ENCODE measurements at regions not wholly inside any gene's neighbourhood (a gene's known extent, or its start where the extent isn't known, plus 50 kb on each side); places are given as distances from the start of the nearest gene placed in this dataset.

GRCh38 chr18:44482761-44483160 is 197.9 kb upstream of the SETBP1 start:
- TF ChIP-seq CTCF (IDR thresholded peaks at IDR 0.05; ENCODE audit: insufficient read depth, low read length, poor library complexity, severe bottlenecking): no peak
- no peaks in the 10 kb centered on the region for H3K27me3 ChIP-seq (replicated peaks; ENCODE audit: control insufficient read depth, insufficient read depth, low read length)
- no peak overlapping the region for H3K4me3 ChIP-seq (replicated peaks; ENCODE audit: low read depth, low read length)
- no peak for DNase-seq (ENCODE audit: extremely low read depth, insufficient read length)
- no peaks in the 10 kb centered on the region for H3K36me3 ChIP-seq (ENCODE audit: control insufficient read depth, insufficient read depth, low read length)

GRCh38 chr18:44495151-44495550 is 185.5 kb upstream of the SETBP1 start:
- Histone ChIP-seq H3K4me3 (replicated peaks; ENCODE audit: low read depth, low read length) (no peak overlapping the region), H3K36me3 (ENCODE audit: control insufficient read depth, insufficient read depth, low read length) (no peaks in the 10 kb centered on the region), H3K27me3 (replicated peaks; ENCODE audit: control insufficient read depth, insufficient read depth, low read length) (no peaks in the 10 kb centered on the region)
- no peak for DNase-seq (ENCODE audit: extremely low read depth, insufficient read length)
- no peak for TF ChIP-seq CTCF (IDR thresholded peaks at IDR 0.05; ENCODE audit: insufficient read depth, low read length, poor library complexity, severe bottlenecking)

- Histone ChIP-seq H3K27me3 (replicated peaks; ENCODE audit: control insufficient read depth, insufficient read depth, low read length) (no peaks in the 10 kb centered on the region), H3K4me3 (replicated peaks; ENCODE audit: low read depth, low read length) (no peak overlapping the region), H3K36me3 (ENCODE audit: control insufficient read depth, insufficient read depth, low read length) (no peaks in the 10 kb centered on the region)
- no peak for TF ChIP-seq CTCF (IDR thresholded peaks at IDR 0.05; ENCODE audit: insufficient read depth, low read length, poor library complexity, severe bottlenecking)
- DNase-seq (ENCODE audit: extremely low read depth, insufficient read length): no peak
Measured at GRCh38 chr18:44497311-44497710, 183.4 kb upstream of the SETBP1 start.

- DNase-seq (ENCODE audit: extremely low read depth, insufficient read length): no peak
- Histone ChIP-seq H3K36me3 (ENCODE audit: control insufficient read depth, insufficient read depth, low read length) (no peaks in the 10 kb centered on the region), H3K4me3 (replicated peaks; ENCODE audit: low read depth, low read length) (no peak overlapping the region), H3K27me3 (replicated peaks; ENCODE audit: control insufficient read depth, insufficient read depth, low read length) (no peaks in the 10 kb centered on the region)
- no peak for TF ChIP-seq CTCF (IDR thresholded peaks at IDR 0.05; ENCODE audit: insufficient read depth, low read length, poor library complexity, severe bottlenecking)
Measured at GRCh38 chr18:44497757-44498490, 182.8 kb upstream of the SETBP1 start.

GRCh38 chr18:44500808-44501610 is 179.7 kb upstream of the SETBP1 start:
- no peaks in the 10 kb centered on the region for H3K36me3 ChIP-seq (ENCODE audit: control insufficient read depth, insufficient read depth, low read length)
- H3K27me3 ChIP-seq (replicated peaks; ENCODE audit: control insufficient read depth, insufficient read depth, low read length): no peaks in the 10 kb centered on the region
- no peak for TF ChIP-seq CTCF (IDR thresholded peaks at IDR 0.05; ENCODE audit: insufficient read depth, low read length, poor library complexity, severe bottlenecking)
- DNase-seq (ENCODE audit: extremely low read depth, insufficient read length): no peak
- no peak overlapping the region for H3K4me3 ChIP-seq (replicated peaks; ENCODE audit: low read depth, low read length)

Data from GM06990 (cell line).